ENCODE measurements at regions not wholly inside any gene's neighbourhood (a gene's known extent, or its start where the extent isn't known, plus 50 kb on each side); places are given as distances from the start of the nearest gene placed in this dataset.

- DNase-seq, result no peak
Measured at GRCh38 chr18:24840640-24841039, 380.2 kb downstream of the HRH4 start.

- DNase-seq, result no peak
Measured at GRCh38 chr18:24841536-24841935, 381.1 kb downstream of the HRH4 start.

- DNase-seq, result no peak
Measured at GRCh38 chr18:24843123-24843522, 382.7 kb downstream of the HRH4 start.

GRCh38 chr18:24846138-24846537, 385.7 kb downstream of the HRH4 start:
- no peak for DNase-seq

GRCh38 chr18:24850532-24850931, 390.1 kb downstream of the HRH4 start:
- DNase-seq, result no peak

- no peak for DNase-seq
Measured at GRCh38 chr18:24853076-24853475, 392.6 kb downstream of the HRH4 start.

GRCh38 chr18:24860978-24861680, 400.7 kb downstream of the HRH4 start:
- no peak for DNase-seq

- DNase-seq, result no peak
Measured at GRCh38 chr18:24862201-24862816, 401.9 kb downstream of the HRH4 start.

GRCh38 chr18:24868311-24868710, 407.9 kb downstream of the HRH4 start:
- no peak for DNase-seq

GRCh38 chr18:24868760-24869237, 408.4 kb downstream of the HRH4 start:
- no peak for DNase-seq

GRCh38 chr18:24869285-24869684, 408.8 kb downstream of the HRH4 start:
- no peak for DNase-seq

- DNase-seq, result no peak
Measured at GRCh38 chr18:24875286-24875685, 414.8 kb downstream of the HRH4 start.

GRCh38 chr18:24875777-24876176, 415.3 kb downstream of the HRH4 start:
- no peak for DNase-seq

- no peak for DNase-seq
Measured at GRCh38 chr18:24876266-24876665, 415.8 kb downstream of the HRH4 start.

GRCh38 chr18:24877066-24877465, 416.6 kb downstream of the HRH4 start:
- DNase-seq, result no peak

GRCh38 chr18:24877546-24877945, 417.1 kb downstream of the HRH4 start:
- no peak for DNase-seq

GRCh38 chr18:24878289-24878688, 417.9 kb downstream of the HRH4 start:
- DNase-seq, result no peak

- no peak for DNase-seq
Measured at GRCh38 chr18:24885276-24885675, 424.8 kb downstream of the HRH4 start.

- no peak for DNase-seq
Measured at GRCh38 chr18:24894880-24895279, 434.4 kb downstream of the HRH4 start.

- no peak for DNase-seq
Measured at GRCh38 chr18:24897461-24897860, 437.0 kb downstream of the HRH4 start.

- no peak for DNase-seq
Measured at GRCh38 chr18:24910221-24910620, 441.7 kb downstream of the ZNF521 start.

- no peak for DNase-seq
Measured at GRCh38 chr18:24913507-24914170, 438.3 kb downstream of the ZNF521 start.

GRCh38 chr18:24914171-24914525, 437.8 kb downstream of the ZNF521 start:
- no peak for DNase-seq

GRCh38 chr18:24914685-24915084, 437.3 kb downstream of the ZNF521 start:
- no peak for DNase-seq

Data from NCI-H524 treated with DMSO at 0.1 percent for 48 hours (cell line).